H1 (cell line): ENCODE measurements at regions not wholly inside any gene's neighbourhood (a gene's known extent, or its start where the extent isn't known, plus 50 kb on each side); places are given as distances from the start of the nearest gene placed in this dataset.

Experiments used
- CTCF ChIA-PET: fragments of 300-600 bp; sonication (Branson Sonifier 250); formaldehyde crosslinking; loops from one replicate; lab custom pipeline; 2021; ENCODE audit not compliant: partially characterized antibody; lab: Charles Lee
- POLR2A ChIA-PET: fragments of 300-600 bp; sonication (Branson Sonifier 250); formaldehyde crosslinking; loops from one replicate; lab custom pipeline; 2021; ENCODE audit warnings: inconsistent platforms; ENCODE audit not compliant: partially characterized antibody; lab: Charles Lee
- DNase-seq, 2 experiments: peaks; one replicate each; pipeline versions ENCODE4 v3.0.0 to v3.0.0-alpha.2; 2010 to 2022; ENCODE audit warnings: low spot score in 2 of 2, low read depth in 1 of 2, mixed read lengths in 1 of 2
- FAIRE-seq: peaks from 2 replicates; lab custom pipeline; 2011; peaks lifted over from hg19 to GRCh38; lab: Jason Lieb, UNC
- H2AFZ ChIP-seq: 2 replicates; pipeline ENCODE4 v1.8.1; 2012; ENCODE audit warnings: low read length, inconsistent platforms
- H2AK5ac ChIP-seq: 2 replicates; pipeline ENCODE4 v1.6.1; 2013; ENCODE audit warnings: low read depth, low read length
- H2BK120ac ChIP-seq: replicated peaks from 2 replicates; pipeline ENCODE3; 2013; ENCODE audit warnings: low read depth, low read length, inconsistent platforms
- H2BK12ac ChIP-seq: 2 replicates; pipeline ENCODE4 v1.6.1; 2013; ENCODE audit warnings: low read depth, low read length
- H2BK15ac ChIP-seq: 2 replicates; pipeline ENCODE4 v1.6.1; 2013; ENCODE audit warnings: low read length
- H2BK20ac ChIP-seq: 2 replicates; pipeline ENCODE4 v1.6.1; 2013; ENCODE audit warnings: low read length
- H2BK5ac ChIP-seq: 2 replicates; pipeline ENCODE4 v1.6.1; 2013; ENCODE audit warnings: low read depth, low read length
- H3K14ac ChIP-seq: 2 replicates; pipeline ENCODE4 v1.6.1; 2013; ENCODE audit warnings: inconsistent platforms; ENCODE audit not compliant: insufficient read length
- H3K18ac ChIP-seq: 2 replicates; pipeline ENCODE4 v1.6.1; 2013; ENCODE audit warnings: low read length; ENCODE audit errors: extremely low read depth
- H3K23ac ChIP-seq: 2 replicates; pipeline ENCODE4 v1.6.1; 2013; ENCODE audit warnings: inconsistent platforms; ENCODE audit not compliant: insufficient read length
- H3K23me2 ChIP-seq: 2 replicates; pipeline ENCODE4 v1.6.1; 2013; ENCODE audit warnings: low read depth, low read length
- H3K27ac ChIP-seq: 2 replicates; pipeline ENCODE4 v1.6.1; 2011; ENCODE audit warnings: low read depth, low read length, inconsistent platforms
- H3K27me3 ChIP-seq, 4 experiments: replicated peaks in 1 of 4; 1 replicate in 1 of 4; 2 replicates in 3 of 4; pipeline versions ENCODE4 v1.6.1 to v1.8.1; 2011 to 2013; ENCODE audit warnings: low read length in 3 of 4, mild to moderate bottlenecking in 3 of 4, inconsistent platforms in 2 of 4, mixed read lengths in 2 of 4, moderate library complexity in 1 of 4; ENCODE audit not compliant: control insufficient read depth in 3 of 4, insufficient read depth in 3 of 4; ENCODE audit errors: extremely low read depth in 1 of 4
- H3K36me3 ChIP-seq, 4 experiments: 2 replicates each; pipeline versions ENCODE4 v1.6.1 to v1.8.1; 2011 to 2013; ENCODE audit warnings: mild to moderate bottlenecking in 4 of 4, low read length in 3 of 4, moderate library complexity in 2 of 4, control low read depth in 1 of 4, inconsistent platforms in 1 of 4; ENCODE audit not compliant: insufficient read depth in 4 of 4, control insufficient read depth in 2 of 4
- H3K4ac ChIP-seq: replicated peaks from 2 replicates; pipeline ENCODE3; 2013; ENCODE audit warnings: low read length, low read depth, mixed read lengths, inconsistent platforms; ENCODE audit not compliant: insufficient read length
- H3K4me1 ChIP-seq, 4 experiments: replicated peaks in 1 of 4; 1 replicate in 1 of 4; 2 replicates in 3 of 4; pipeline versions ENCODE4 v1.6.1 to v1.8.1; 2011 to 2013; ENCODE audit warnings: low read length in 3 of 4, inconsistent platforms in 2 of 4, mixed read lengths in 1 of 4; ENCODE audit not compliant: insufficient read depth in 4 of 4, control insufficient read depth in 3 of 4
- H3K4me2 ChIP-seq, 2 experiments: 2 replicates each; pipeline versions ENCODE4 v1.6.1 to v1.8.1; 2011 to 2013; ENCODE audit warnings: low read depth in 2 of 2, low read length in 2 of 2, control low read depth in 1 of 2, inconsistent platforms in 1 of 2, mild to moderate bottlenecking in 1 of 2; ENCODE audit not compliant: insufficient read depth in 1 of 2
- H3K4me3 ChIP-seq, 4 experiments: fragments of 200-600, 300-600 bp in 1 of 4; sonication (generic), shearing (Covaris generic), sonication (Bioruptor Twin) in 1 of 4; 2 replicates each; pipeline versions ENCODE4 v1.5.1 to v1.8.1; 2011 to 2016; ENCODE audit warnings: low read length in 4 of 4, low read depth in 3 of 4, control low read depth in 2 of 4, inconsistent platforms in 2 of 4, mild to moderate bottlenecking in 2 of 4, mixed read lengths in 1 of 4, moderate library complexity in 1 of 4; ENCODE audit not compliant: insufficient read depth in 2 of 4; ENCODE audit errors: extremely low read depth in 1 of 4
- H3K56ac ChIP-seq: replicated peaks from 2 replicates; pipeline ENCODE3; 2013; ENCODE audit warnings: low read depth, mild to moderate bottlenecking, mixed read lengths, low read length, inconsistent platforms; ENCODE audit not compliant: insufficient read length
- H3K79me1 ChIP-seq: 2 replicates; pipeline ENCODE4 v1.6.1; 2013; ENCODE audit warnings: low read depth, low read length, control low read depth
- H3K79me2 ChIP-seq, 2 experiments: 2 replicates each; pipeline versions ENCODE4 v1.6.1 to v1.8.1; 2012 to 2013; ENCODE audit warnings: low read length in 2 of 2, mild to moderate bottlenecking in 2 of 2, inconsistent platforms in 1 of 2; ENCODE audit not compliant: insufficient read depth in 2 of 2, control insufficient read depth in 1 of 2
- H3K9ac ChIP-seq, 4 experiments: replicated peaks in 1 of 4; 1 replicate in 1 of 4; 2 replicates in 3 of 4; pipeline versions ENCODE4 v1.6.1 to v1.8.1; 2011 to 2013; ENCODE audit warnings: low read depth in 3 of 4, low read length in 3 of 4, control low read depth in 2 of 4, mild to moderate bottlenecking in 2 of 4, moderate library complexity in 2 of 4, inconsistent platforms in 1 of 4; ENCODE audit errors: extremely low read depth in 1 of 4
- H3K9me3 ChIP-seq, 2 experiments: 2 replicates each; pipeline versions ENCODE4 v1.6.1 to v1.8.1; 2012 to 2013; ENCODE audit warnings: mild to moderate bottlenecking in 2 of 2, moderate library complexity in 2 of 2, control low read depth in 1 of 2, inconsistent platforms in 1 of 2, low read depth in 1 of 2, low read length in 1 of 2, mixed read lengths in 1 of 2; ENCODE audit not compliant: insufficient read depth in 2 of 2
- H4K20me1 ChIP-seq, 2 experiments: replicated peaks in 1 of 2; 2 replicates each; pipeline versions ENCODE3 to v1.8.1; 2011 to 2013; ENCODE audit warnings: inconsistent platforms in 2 of 2, low read length in 2 of 2, mild to moderate bottlenecking in 1 of 2; ENCODE audit not compliant: insufficient read depth in 2 of 2, control insufficient read depth in 1 of 2
- H4K5ac ChIP-seq: 2 replicates; pipeline ENCODE4 v1.6.1; 2013; ENCODE audit warnings: low read length, low read depth, mixed read lengths, inconsistent platforms; ENCODE audit not compliant: insufficient read length
- H4K8ac ChIP-seq: 2 replicates; pipeline ENCODE4 v1.8.0; 2013; ENCODE audit warnings: mild to moderate bottlenecking, moderate library complexity, low read length, inconsistent platforms; ENCODE audit not compliant: insufficient read depth; ENCODE audit errors: extremely low read depth
- H4K91ac ChIP-seq: replicated peaks from 2 replicates; pipeline ENCODE3; 2013; ENCODE audit warnings: low read length, mixed read lengths, inconsistent platforms; ENCODE audit not compliant: insufficient read length
- BACH1 ChIP-seq: IDR thresholded peaks from 2 replicates; pipeline ENCODE4 v1.6.1; 2012; ENCODE audit warnings: low read length, improper control_type of control experiment
- E2F6 ChIP-seq: IDR thresholded peaks from 2 replicates; pipeline ENCODE4 v1.6.1; 2012; ENCODE audit warnings: inconsistent platforms
- EGR1 ChIP-seq: IDR thresholded peaks from 2 replicates; pipeline ENCODE4 v1.6.1; 2011; ENCODE audit warnings: low read depth, low read length, borderline replicate concordance
- EZH2 ChIP-seq: fragments of 200-600 bp; sonication (generic); IDR thresholded peaks from 2 replicates; pipeline ENCODE4 v1.7.1; 2012; ENCODE audit warnings: low read depth, mild to moderate bottlenecking, moderate library complexity, low read length, inconsistent platforms; ENCODE audit not compliant: severe bottlenecking
- FOSL1 ChIP-seq: IDR thresholded peaks from 2 replicates; pipeline ENCODE4 v1.6.1; 2011; ENCODE audit warnings: mild to moderate bottlenecking, low read depth, low read length, moderate library complexity; ENCODE audit not compliant: insufficient read depth
- RAD21 ChIP-seq, 2 experiments: IDR thresholded peaks in 1 of 2; conservative IDR thresholded peaks in 1 of 2; 2 replicates each; pipeline ENCODE4 v1.6.1; 2011; ENCODE audit warnings: low read depth in 2 of 2, low read length in 2 of 2, improper control_type of control experiment in 1 of 2, inconsistent platforms in 1 of 2, mild to moderate bottlenecking in 1 of 2, moderate library complexity in 1 of 2
- RFX5 ChIP-seq: IDR thresholded peaks from 2 replicates; pipeline ENCODE4 v1.6.1; 2011; ENCODE audit warnings: low read depth, low read length, improper control_type of control experiment, borderline replicate concordance
- SIRT6 ChIP-seq: IDR thresholded peaks from one replicate; pipeline ENCODE4 v1.7.1; 2012; ENCODE audit warnings: low read length, inconsistent platforms
- SRF ChIP-seq: IDR thresholded peaks from 2 replicates; pipeline ENCODE4 v1.6.1; 2011; ENCODE audit warnings: mild to moderate bottlenecking, low read depth, low read length, moderate library complexity
- TEAD4 ChIP-seq: IDR thresholded peaks from 2 replicates; pipeline ENCODE4 v1.6.1; 2012; ENCODE audit warnings: low read depth, low read length, inconsistent platforms, mixed read lengths
- USF2 ChIP-seq: IDR thresholded peaks from 2 replicates; pipeline ENCODE4 v1.6.1; 2011; ENCODE audit warnings: low read length, improper control_type of control experiment
- WGBS, 2 experiments: shearing (Covaris generic) in 1 of 2; methylation state at CpG; one replicate each; pipeline versions ENCODE4 v1.1.6 to v1.1.7; 2013 to 2015; ENCODE audit warnings: low lambda C conversion rate in 2 of 2, mixed read lengths in 2 of 2, inconsistent platforms in 1 of 2, low coverage in 1 of 2, missing lambda C conversion rate in 1 of 2; ENCODE audit not compliant: insufficient replicate concordance in 2 of 2, insufficient coverage in 1 of 2, insufficient read length in 1 of 2; ENCODE audit errors: extremely low coverage in 1 of 2, missing lambda C conversion rate in 1 of 2; 5-methylcytosine and 5-hydroxymethylcytosine counted together

GRCh38 chrX:34873500-34874225, 68.9 kb upstream of the FAM47B start:
- DNase-seq (no peak), FAIRE-seq (no peak)
- TF ChIP-seq EZH2 (no peak), BACH1 (no peak), E2F6 (no peak), RFX5 (no peak), SIRT6 (no peak), EGR1 (no peak), TEAD4 (no peak), FOSL1 (no peak), USF2 (no peak), SRF (no peak), RAD21 (IDR thresholded peaks at IDR 0.05 in 1 of 2, conservative IDR thresholded peaks at IDR 0.05 in 1 of 2; ENCODE audit: low read depth in 2 of 2, low read length in 2 of 2) (no peak)
- Histone ChIP-seq H2BK12ac (no peak overlapping the region), H3K23me2 (no peaks in the 10 kb centered on the region), H3K18ac (no peak overlapping the region), H3K4me1 (no peaks in the 10 kb centered on the region), H3K4me3 (no peak overlapping the region), H3K56ac (no peak overlapping the region), H2AFZ (no peak overlapping the region), H4K91ac (no peak overlapping the region), H3K9me3 (no peaks in the 10 kb centered on the region), H3K23ac (no peak overlapping the region), H3K14ac (no peak overlapping the region), H3K36me3 (no peaks in the 10 kb centered on the region), H2BK15ac (no peak overlapping the region), H2BK120ac (no peak overlapping the region), H2AK5ac (no peak overlapping the region), H3K79me2 (no peaks in the 10 kb centered on the region), H4K5ac (no peak overlapping the region), H3K27me3 (no peaks in the 10 kb centered on the region), H3K79me1 (no peaks in the 10 kb centered on the region), H4K8ac (no peak overlapping the region), H2BK20ac (no peak overlapping the region), H3K9ac (no peak overlapping the region), H2BK5ac (no peak overlapping the region), H3K27ac (no peak overlapping the region), H3K4me2 (no peak overlapping the region), H3K4ac (no peak overlapping the region), H4K20me1 (no peaks in the 10 kb centered on the region)
- 89% methylated on average over 3 of the region's 3 CpGs; no CpG with 5 or more reads in 1 of the 2 experiments for WGBS, 2 experiments
- POLR2A ChIA-PET, result no interaction called here
- CTCF ChIA-PET, result no interaction called here
